Panc1 (cell line): ENCODE measurements at regions not wholly inside any gene's neighbourhood (a gene's known extent, or its start where the extent isn't known, plus 50 kb on each side); places are given as distances from the start of the nearest gene placed in this dataset.

Experiments used
- POLR2AphosphoS5 ChIP-seq: IDR thresholded peaks from 2 replicates; pipeline ENCODE4 v1.6.1; 2012; ENCODE audit warnings: mild to moderate bottlenecking, low read depth, low read length, moderate library complexity
- SIN3A ChIP-seq: IDR thresholded peaks from 2 replicates; pipeline ENCODE4 v1.6.1; 2012; ENCODE audit warnings: low read depth, mild to moderate bottlenecking, low read length, moderate library complexity, borderline replicate concordance; ENCODE audit not compliant: insufficient read depth
- TCF7L2 ChIP-seq: IDR thresholded peaks from 2 replicates; pipeline ENCODE4 v1.6.1; 2011; ENCODE audit warnings: mild to moderate bottlenecking, low read depth, low read length, inconsistent platforms
- TF ChIP-seq, protein P1 (sequence below): fragments of 450-650 bp; IDR thresholded peaks from 2 replicates; pipeline ENCODE4 v1.5.1; 2017; ENCODE audit warnings: mild to moderate bottlenecking
- TF ChIP-seq, protein P2 (sequence below), 2 experiments: IDR thresholded peaks; 2 replicates each; pipeline ENCODE4 v1.6.1; 2011 to 2012; ENCODE audit warnings: low read depth in 2 of 2, control low read depth in 1 of 2, low read length in 1 of 2, mild to moderate bottlenecking in 1 of 2, moderate library complexity in 1 of 2; ENCODE audit not compliant: insufficient read depth in 1 of 2

DNA sequence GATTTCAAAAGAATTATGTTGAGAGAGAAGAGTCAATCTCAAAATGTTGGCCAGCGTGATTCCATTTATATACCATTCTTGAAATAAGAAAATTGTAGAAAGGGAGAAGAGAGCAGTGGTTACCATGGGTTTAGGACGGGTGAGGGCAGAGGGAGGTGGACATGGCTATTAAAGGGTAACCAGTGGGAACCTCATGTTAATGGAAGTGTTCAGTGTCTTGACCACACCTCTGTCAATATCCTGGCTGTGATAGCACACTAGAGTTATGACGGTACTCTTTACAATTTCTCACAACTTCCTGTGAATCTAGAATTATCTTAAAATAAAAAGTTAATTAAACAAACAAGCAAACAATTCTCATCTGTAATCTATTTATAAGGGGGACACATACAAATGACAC lies 821.2 kb downstream of the VRK1 start:
- TF ChIP-seq POLR2AphosphoS5 (no peak), SIN3A (no peak), TCF7L2 (no peak)
- TF ChIP-seq, protein P1, sequence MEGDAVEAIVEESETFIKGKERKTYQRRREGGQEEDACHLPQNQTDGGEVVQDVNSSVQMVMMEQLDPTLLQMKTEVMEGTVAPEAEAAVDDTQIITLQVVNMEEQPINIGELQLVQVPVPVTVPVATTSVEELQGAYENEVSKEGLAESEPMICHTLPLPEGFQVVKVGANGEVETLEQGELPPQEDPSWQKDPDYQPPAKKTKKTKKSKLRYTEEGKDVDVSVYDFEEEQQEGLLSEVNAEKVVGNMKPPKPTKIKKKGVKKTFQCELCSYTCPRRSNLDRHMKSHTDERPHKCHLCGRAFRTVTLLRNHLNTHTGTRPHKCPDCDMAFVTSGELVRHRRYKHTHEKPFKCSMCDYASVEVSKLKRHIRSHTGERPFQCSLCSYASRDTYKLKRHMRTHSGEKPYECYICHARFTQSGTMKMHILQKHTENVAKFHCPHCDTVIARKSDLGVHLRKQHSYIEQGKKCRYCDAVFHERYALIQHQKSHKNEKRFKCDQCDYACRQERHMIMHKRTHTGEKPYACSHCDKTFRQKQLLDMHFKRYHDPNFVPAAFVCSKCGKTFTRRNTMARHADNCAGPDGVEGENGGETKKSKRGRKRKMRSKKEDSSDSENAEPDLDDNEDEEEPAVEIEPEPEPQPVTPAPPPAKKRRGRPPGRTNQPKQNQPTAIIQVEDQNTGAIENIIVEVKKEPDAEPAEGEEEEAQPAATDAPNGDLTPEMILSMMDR: no peak
- TF ChIP-seq, protein P2, sequence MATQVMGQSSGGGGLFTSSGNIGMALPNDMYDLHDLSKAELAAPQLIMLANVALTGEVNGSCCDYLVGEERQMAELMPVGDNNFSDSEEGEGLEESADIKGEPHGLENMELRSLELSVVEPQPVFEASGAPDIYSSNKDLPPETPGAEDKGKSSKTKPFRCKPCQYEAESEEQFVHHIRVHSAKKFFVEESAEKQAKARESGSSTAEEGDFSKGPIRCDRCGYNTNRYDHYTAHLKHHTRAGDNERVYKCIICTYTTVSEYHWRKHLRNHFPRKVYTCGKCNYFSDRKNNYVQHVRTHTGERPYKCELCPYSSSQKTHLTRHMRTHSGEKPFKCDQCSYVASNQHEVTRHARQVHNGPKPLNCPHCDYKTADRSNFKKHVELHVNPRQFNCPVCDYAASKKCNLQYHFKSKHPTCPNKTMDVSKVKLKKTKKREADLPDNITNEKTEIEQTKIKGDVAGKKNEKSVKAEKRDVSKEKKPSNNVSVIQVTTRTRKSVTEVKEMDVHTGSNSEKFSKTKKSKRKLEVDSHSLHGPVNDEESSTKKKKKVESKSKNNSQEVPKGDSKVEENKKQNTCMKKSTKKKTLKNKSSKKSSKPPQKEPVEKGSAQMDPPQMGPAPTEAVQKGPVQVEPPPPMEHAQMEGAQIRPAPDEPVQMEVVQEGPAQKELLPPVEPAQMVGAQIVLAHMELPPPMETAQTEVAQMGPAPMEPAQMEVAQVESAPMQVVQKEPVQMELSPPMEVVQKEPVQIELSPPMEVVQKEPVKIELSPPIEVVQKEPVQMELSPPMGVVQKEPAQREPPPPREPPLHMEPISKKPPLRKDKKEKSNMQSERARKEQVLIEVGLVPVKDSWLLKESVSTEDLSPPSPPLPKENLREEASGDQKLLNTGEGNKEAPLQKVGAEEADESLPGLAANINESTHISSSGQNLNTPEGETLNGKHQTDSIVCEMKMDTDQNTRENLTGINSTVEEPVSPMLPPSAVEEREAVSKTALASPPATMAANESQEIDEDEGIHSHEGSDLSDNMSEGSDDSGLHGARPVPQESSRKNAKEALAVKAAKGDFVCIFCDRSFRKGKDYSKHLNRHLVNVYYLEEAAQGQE (IDR thresholded peaks at IDR 0.05; ENCODE audit: insufficient read depth in 1 of 2, low read depth in 2 of 2, low read length in 1 of 2): no peak
